Limb (tissue), 2 donors: ENCODE measurements at regions not wholly inside any gene's neighbourhood (a gene's known extent, or its start where the extent isn't known, plus 50 kb on each side); places are given as distances from the start of the nearest gene placed in this dataset.
A peak's percentile ranks its signal among the peaks of the same experiment; 100 is the strongest.

Experiments
- DNase-seq, 2 donors: peaks; one replicate each; pipeline ENCODE4 v3.0.0-alpha.2; 2016; ENCODE audit errors: extremely low spot score in 2 of 2

- DNase-seq = no peak
These were observed 243.9 kb upstream of the FAT4 start for GRCh38 chr4:125070861-125071260.

- no peak for DNase-seq
These were observed 252.4 kb upstream of the FAT4 start for GRCh38 chr4:125062115-125063050.

- no peak for DNase-seq
These were observed 254.4 kb upstream of the FAT4 start for GRCh38 chr4:125060376-125060775.

- DNase-seq = no peak
These were observed 265.0 kb upstream of the FAT4 start for GRCh38 chr4:125049711-125050110.

GRCh38 chr4:125045311-125045710 is 269.4 kb upstream of the FAT4 start:
- peak in 1 of 2 donors; percentile 6 for DNase-seq

GRCh38 chr4:125044886-125045285 is 269.9 kb upstream of the FAT4 start:
- DNase-seq = no peak

- no peak for DNase-seq
These were observed 271.3 kb upstream of the FAT4 start for GRCh38 chr4:125043486-125043885.

- DNase-seq = no peak
These were observed 272.7 kb upstream of the FAT4 start for GRCh38 chr4:125042041-125042440.

- DNase-seq = no peak
These were observed 273.3 kb upstream of the FAT4 start for GRCh38 chr4:125041372-125041930.

- DNase-seq = no peak
These were observed 275.2 kb upstream of the FAT4 start for GRCh38 chr4:125039550-125039949.

GRCh38 chr4:125022855-125023501 is 291.8 kb upstream of the FAT4 start:
- no peak for DNase-seq

- no peak for DNase-seq
These were observed 293.6 kb upstream of the FAT4 start for GRCh38 chr4:125021189-125021588.

- no peak for DNase-seq
These were observed 294.4 kb upstream of the FAT4 start for GRCh38 chr4:125020089-125021034.

GRCh38 chr4:125016892-125017299 is 297.9 kb upstream of the FAT4 start:
- no peak for DNase-seq

GRCh38 chr4:125013891-125014290 is 300.9 kb upstream of the FAT4 start:
- DNase-seq = no peak

- no peak for DNase-seq
These were observed 299.1 kb upstream of the ANKRD50 start for GRCh38 chr4:125011646-125012045.

- no peak for DNase-seq
These were observed 298.4 kb upstream of the ANKRD50 start for GRCh38 chr4:125010796-125011503.

- DNase-seq = peak in 1 of 2 donors; percentile 31
These were observed 296.1 kb upstream of the ANKRD50 start for GRCh38 chr4:125008676-125009075.

GRCh38 chr4:125004676-125005075 is 292.1 kb upstream of the ANKRD50 start:
- DNase-seq = no peak

- no peak for DNase-seq
These were observed 291.3 kb upstream of the ANKRD50 start for GRCh38 chr4:125003840-125004239.

- peak in 1 of 2 donors; percentile 29 for DNase-seq
These were observed 285.5 kb upstream of the ANKRD50 start for GRCh38 chr4:124997991-124998390.
